ENCODE measurements at regions not wholly inside any gene's neighbourhood (a gene's known extent, or its start where the extent isn't known, plus 50 kb on each side); places are given as distances from the start of the nearest gene placed in this dataset.
"Not testable (repeated sequence)": the region's sequence is repeated elsewhere in the genome, so short reads cannot be mapped to it uniquely, and the experiment has no call there.

GRCh38 chr3:176149567-176149966 is 1047.7 kb downstream of the TBL1XR1 start:
- no peak for DNase-seq

- DNase-seq, result no peak
Observed at GRCh38 chr3:176147251-176147650, 1050.0 kb downstream of the TBL1XR1 start.

- no peak for DNase-seq
Observed at GRCh38 chr3:176141837-176142236, 1055.4 kb downstream of the TBL1XR1 start.

GRCh38 chr3:176120507-176120906 is 1076.8 kb downstream of the TBL1XR1 start:
- no peak for DNase-seq

- no peak for DNase-seq
Observed at GRCh38 chr3:176119826-176120225, 1077.5 kb downstream of the TBL1XR1 start.

GRCh38 chr3:176106380-176106779 is 1090.9 kb downstream of the TBL1XR1 start:
- no peak for DNase-seq

GRCh38 chr3:176097027-176097426 is 1100.3 kb downstream of the TBL1XR1 start:
- DNase-seq, result no peak

- DNase-seq, result not testable (repeated sequence)
Observed at GRCh38 chr3:176093892-176094291, 1103.4 kb downstream of the TBL1XR1 start.

- no peak for DNase-seq
Observed at GRCh38 chr3:176090727-176091126, 1106.6 kb downstream of the TBL1XR1 start.

- DNase-seq, result no peak
Observed at GRCh38 chr3:176088962-176089383, 1108.3 kb downstream of the TBL1XR1 start.

- no peak for DNase-seq
Observed at GRCh38 chr3:176087066-176087697, 1110.1 kb downstream of the TBL1XR1 start.

- DNase-seq, result no peak
Observed at GRCh38 chr3:176079785-176080184, 1117.5 kb downstream of the TBL1XR1 start.

- DNase-seq, result no peak
Observed at GRCh38 chr3:176078906-176079305, 1118.4 kb downstream of the TBL1XR1 start.

- no peak for DNase-seq
Observed at GRCh38 chr3:176075491-176075890, 1121.8 kb downstream of the TBL1XR1 start.

GRCh38 chr3:176075046-176075445 is 1122.2 kb downstream of the TBL1XR1 start:
- no peak for DNase-seq

- DNase-seq, result no peak
Observed at GRCh38 chr3:176074096-176074495, 1123.2 kb downstream of the TBL1XR1 start.

GRCh38 chr3:176071943-176072342 is 1125.3 kb downstream of the TBL1XR1 start:
- no peak for DNase-seq

GRCh38 chr3:176068750-176069149 is 1128.5 kb downstream of the TBL1XR1 start:
- DNase-seq, result no peak

GRCh38 chr3:176058856-176059255 is 1138.4 kb downstream of the TBL1XR1 start:
- DNase-seq, result no peak

GRCh38 chr3:176055836-176056235 is 1141.4 kb downstream of the TBL1XR1 start:
- DNase-seq, result no peak

GRCh38 chr3:176051766-176052165 is 1145.5 kb downstream of the TBL1XR1 start:
- no peak for DNase-seq

- DNase-seq, result no peak
Observed at GRCh38 chr3:176046703-176047102, 1150.6 kb downstream of the TBL1XR1 start.

GRCh38 chr3:176041812-176042211 is 1155.5 kb downstream of the TBL1XR1 start:
- DNase-seq, result no peak

GRCh38 chr3:176041185-176041584 is 1156.1 kb downstream of the TBL1XR1 start:
- no peak for DNase-seq

GRCh38 chr3:176037636-176038035 is 1159.6 kb downstream of the TBL1XR1 start:
- DNase-seq, result no peak

All from activated CD4-positive, alpha-beta T cell treated with anti-CD3 and anti-CD28 coated beads, Interleukin-2, amount 50 U/mL, for 1 hour (primary cell).